HCT116 (cell line): ENCODE measurements at regions not wholly inside any gene's neighbourhood (a gene's known extent, or its start where the extent isn't known, plus 50 kb on each side); places are given as distances from the start of the nearest gene placed in this dataset.

ENCODE experiments used
- ATAC-seq: fragments of 200-7000 bp; cut with Tn5 transposase; 2 replicates; pipeline ENCODE4 v1.9.1; 2020; ENCODE audit warnings: mild to moderate bottlenecking, moderate library complexity
- BruUV-seq: library from RNA; stranded (reverse); fragments of 400-500 nt; replicated peaks from 2 replicates; lab custom pipeline; 2021; lab: Mats Ljungman, UMichigan
- CTCF ChIA-PET: fragments of 300-600 bp; sonication (Branson Sonifier 250); formaldehyde crosslinking; loops from one replicate; lab custom pipeline; 2021; ENCODE audit warnings: antibody characterized with exemption; lab: Charles Lee
- POLR2A ChIA-PET: fragments of 300-600, 350-600 bp; sonication (Branson Sonifier 250); formaldehyde crosslinking; loops from one replicate; lab custom pipeline; 2021; ENCODE audit warnings: antibody characterized with exemption; lab: Charles Lee
- RAD21 ChIA-PET, 2 experiments: fragments of 300-600 bp; sonication (Branson Sonifier 250); formaldehyde crosslinking; loops; one replicate each; lab custom pipeline; 2023; ENCODE audit warnings: low total read pairs in 2 of 2; ENCODE audit not compliant: uncharacterized antibody in 2 of 2, unreplicated experiment in 2 of 2, low non-redundant PET in 1 of 2; lab: Charles Lee
- DNase-seq: peaks from one replicate; pipeline ENCODE4 v3.0.0-alpha.2; 2010; ENCODE audit warnings: low read depth, low spot score
- H2AFZ ChIP-seq: fragments of 200-600 bp; shearing (Covaris generic), sonication (generic); 2 replicates; pipeline ENCODE4 v1.6.1; 2017; ENCODE audit warnings: low read depth, mixed run types, mixed read lengths, antibody characterized with exemption, low read length; ENCODE audit not compliant: poor library complexity, severe bottlenecking
- H3K27ac ChIP-seq: 2 replicates; pipeline ENCODE4 v1.5.1; 2012; ENCODE audit warnings: low read depth, low read length
- H3K27me3 ChIP-seq: fragments of 200-600 bp; sonication (generic); 2 replicates; pipeline ENCODE4 v1.6.1; 2016; ENCODE audit warnings: mixed run types, low read length, mixed read lengths; ENCODE audit not compliant: insufficient read depth
- H3K36me3 ChIP-seq, 2 experiments: fragments of 200-500 bp in 1 of 2; fragments of 200-600 bp in 1 of 2; sonication (Bioruptor generic) in 1 of 2; sonication (generic) in 1 of 2; 2 replicates each; pipeline versions ENCODE4 v1.5.1 to v1.6.1; 2014 to 2016; ENCODE audit warnings: low read length in 2 of 2, inconsistent platforms in 1 of 2, mixed read lengths in 1 of 2, mixed run types in 1 of 2; ENCODE audit not compliant: insufficient read depth in 2 of 2, control insufficient read depth in 1 of 2
- H3K4me1 ChIP-seq, 2 experiments: fragments of 200-600 bp in 1 of 2; sonication (generic) in 1 of 2; 2 replicates each; pipeline versions ENCODE4 v1.5.1 to v1.6.1; 2012 to 2017; ENCODE audit warnings: low read length in 2 of 2, inconsistent platforms in 1 of 2, mild to moderate bottlenecking in 1 of 2, mixed read lengths in 1 of 2, mixed run types in 1 of 2, moderate library complexity in 1 of 2; ENCODE audit not compliant: insufficient read depth in 2 of 2, control insufficient read depth in 1 of 2
- H3K4me2 ChIP-seq: fragments of 200-600 bp; sonication (generic); 2 replicates; pipeline ENCODE4 v1.6.1; 2017; ENCODE audit warnings: mixed run types, low read length, mixed read lengths
- H3K4me3 ChIP-seq, 2 experiments: fragments of 200-600 bp in 1 of 2; sonication (generic) in 1 of 2; replicated peaks in 1 of 2; 2 replicates each; pipeline ENCODE4 v1.5.1; 2011 to 2016; ENCODE audit warnings: low read length in 2 of 2, control low read depth in 1 of 2, low read depth in 1 of 2, mild to moderate bottlenecking in 1 of 2, mixed read lengths in 1 of 2, mixed run types in 1 of 2
- H3K79me2 ChIP-seq: fragments of 200-600 bp; sonication (generic); 2 replicates; pipeline ENCODE4 v1.6.1; 2017; ENCODE audit warnings: mild to moderate bottlenecking, mixed run types, low read length, moderate library complexity, mixed read lengths; ENCODE audit not compliant: insufficient read depth
- H3K9ac ChIP-seq: fragments of 200-600 bp; sonication (generic); 2 replicates; pipeline ENCODE4 v1.6.1; 2016; ENCODE audit warnings: low read length, mixed read lengths
- H3K9me2 ChIP-seq: fragments of 200-600 bp; sonication (generic), shearing (Covaris generic); 2 replicates; pipeline ENCODE4 v1.6.1; 2017; ENCODE audit warnings: mixed run types, mild to moderate bottlenecking, moderate library complexity; ENCODE audit not compliant: insufficient read depth
- H3K9me3 ChIP-seq, 2 experiments: fragments of 200-500 bp in 1 of 2; fragments of 200-600 bp in 1 of 2; sonication (Bioruptor generic) in 1 of 2; sonication (generic) in 1 of 2; 2 replicates each; pipeline ENCODE4 v1.6.1; 2014 to 2017; ENCODE audit warnings: low read length in 2 of 2, mixed read lengths in 2 of 2, inconsistent platforms in 1 of 2, low read depth in 1 of 2, mild to moderate bottlenecking in 1 of 2, mixed run types in 1 of 2, moderate library complexity in 1 of 2; ENCODE audit not compliant: control insufficient read depth in 1 of 2, insufficient read depth in 1 of 2
- H4K20me1 ChIP-seq: fragments of 200-600 bp; sonication (generic), shearing (Covaris generic); 2 replicates; pipeline ENCODE4 v1.6.1; 2017; ENCODE audit warnings: mixed run types, mild to moderate bottlenecking, moderate library complexity; ENCODE audit not compliant: insufficient read depth
- CBX3 ChIP-seq: IDR thresholded peaks from 2 replicates; pipeline ENCODE4 v1.6.1; 2012; ENCODE audit warnings: low read depth
- EGR1 ChIP-seq: IDR thresholded peaks from 2 replicates; pipeline ENCODE4 v1.6.1; 2012; ENCODE audit warnings: low read depth
- EZH2 ChIP-seq: fragments of 200-600 bp; sonication (generic); IDR thresholded peaks from 2 replicates; pipeline ENCODE4 v1.6.1; 2017; ENCODE audit warnings: antibody characterized with exemption, mixed run types
- FOSL1 ChIP-seq: IDR thresholded peaks from 2 replicates; pipeline ENCODE4 v1.6.1; 2012; ENCODE audit warnings: low read depth
- JUND ChIP-seq: IDR thresholded peaks from 2 replicates; pipeline ENCODE4 v1.6.1; 2012
- POLR2AphosphoS5 ChIP-seq: IDR thresholded peaks from 2 replicates; pipeline ENCODE4 v1.6.1; 2011; ENCODE audit warnings: mild to moderate bottlenecking, low read depth, low read length, moderate library complexity
- RAD21 ChIP-seq: IDR thresholded peaks from 2 replicates; pipeline ENCODE4 v1.6.1; 2012; ENCODE audit warnings: low read depth, mild to moderate bottlenecking
- SRF ChIP-seq: IDR thresholded peaks from 2 replicates; pipeline ENCODE4 v1.6.1; 2012; ENCODE audit warnings: low read depth
- ZFX ChIP-seq: fragments of 450-650 bp; IDR thresholded peaks from 2 replicates; pipeline ENCODE4 v1.6.1; 2017
- intact Hi-C: fragments of 100-400 bp; cut with micrococcal nuclease; formaldehyde crosslinking; loops from 2 replicates; pipeline ENCODE4 v1.10.0; 2022
- TF ChIP-seq, protein P1 (sequence below): IDR thresholded peaks from 2 replicates; pipeline ENCODE4 v1.6.1; 2012
- TF ChIP-seq, protein P2 (sequence below): IDR thresholded peaks from 2 replicates; pipeline ENCODE4 v1.6.1; 2012; ENCODE audit warnings: low read depth
- TF ChIP-seq, protein P3 (sequence below): IDR thresholded peaks from 2 replicates; pipeline ENCODE4 v1.6.1; 2012

DNA sequence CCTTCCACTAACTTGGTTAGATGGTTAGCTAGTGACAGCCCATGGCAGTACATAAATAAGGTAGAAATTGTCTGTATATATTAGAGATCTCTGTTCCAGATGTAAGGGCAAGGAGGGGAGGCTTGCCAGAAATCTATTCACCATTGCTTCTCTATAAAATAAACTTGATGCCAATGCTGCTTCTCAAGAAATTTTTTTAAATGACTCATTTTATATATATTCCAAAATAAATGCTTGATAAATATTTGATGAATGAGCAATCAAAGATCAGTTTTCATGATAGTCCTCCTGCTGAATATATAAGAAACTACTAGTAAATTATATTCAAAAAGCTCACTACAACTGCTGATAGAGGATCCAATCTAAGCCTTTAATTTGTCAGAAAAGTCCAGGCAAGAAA, 710.6 kb upstream of the CCDC179 start:
- no peak overlapping the region for H3K4me3 ChIP-seq
- no peaks in the 10 kb centered on the region for H3K79me2 ChIP-seq
- H3K9me3 ChIP-seq = peaks cover 9 to 24% of the 10 kb centered on the region in 2 experiments
- ChIA-PET POLR2A (no interaction called here), RAD21 (no interaction called here), CTCF (no interaction called here)
- H3K9ac ChIP-seq = no peak overlapping the region
- no peaks in the 10 kb centered on the region for H3K4me1 ChIP-seq
- H3K4me2 ChIP-seq = no peak overlapping the region
- ATAC-seq (no peak), DNase-seq (no peak)
- no peak for TF ChIP-seq SRF
- TF ChIP-seq, protein P1, sequence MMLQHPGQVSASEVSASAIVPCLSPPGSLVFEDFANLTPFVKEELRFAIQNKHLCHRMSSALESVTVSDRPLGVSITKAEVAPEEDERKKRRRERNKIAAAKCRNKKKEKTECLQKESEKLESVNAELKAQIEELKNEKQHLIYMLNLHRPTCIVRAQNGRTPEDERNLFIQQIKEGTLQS = no peak
- TF ChIP-seq JUND = no peak
- TF ChIP-seq, protein P2, sequence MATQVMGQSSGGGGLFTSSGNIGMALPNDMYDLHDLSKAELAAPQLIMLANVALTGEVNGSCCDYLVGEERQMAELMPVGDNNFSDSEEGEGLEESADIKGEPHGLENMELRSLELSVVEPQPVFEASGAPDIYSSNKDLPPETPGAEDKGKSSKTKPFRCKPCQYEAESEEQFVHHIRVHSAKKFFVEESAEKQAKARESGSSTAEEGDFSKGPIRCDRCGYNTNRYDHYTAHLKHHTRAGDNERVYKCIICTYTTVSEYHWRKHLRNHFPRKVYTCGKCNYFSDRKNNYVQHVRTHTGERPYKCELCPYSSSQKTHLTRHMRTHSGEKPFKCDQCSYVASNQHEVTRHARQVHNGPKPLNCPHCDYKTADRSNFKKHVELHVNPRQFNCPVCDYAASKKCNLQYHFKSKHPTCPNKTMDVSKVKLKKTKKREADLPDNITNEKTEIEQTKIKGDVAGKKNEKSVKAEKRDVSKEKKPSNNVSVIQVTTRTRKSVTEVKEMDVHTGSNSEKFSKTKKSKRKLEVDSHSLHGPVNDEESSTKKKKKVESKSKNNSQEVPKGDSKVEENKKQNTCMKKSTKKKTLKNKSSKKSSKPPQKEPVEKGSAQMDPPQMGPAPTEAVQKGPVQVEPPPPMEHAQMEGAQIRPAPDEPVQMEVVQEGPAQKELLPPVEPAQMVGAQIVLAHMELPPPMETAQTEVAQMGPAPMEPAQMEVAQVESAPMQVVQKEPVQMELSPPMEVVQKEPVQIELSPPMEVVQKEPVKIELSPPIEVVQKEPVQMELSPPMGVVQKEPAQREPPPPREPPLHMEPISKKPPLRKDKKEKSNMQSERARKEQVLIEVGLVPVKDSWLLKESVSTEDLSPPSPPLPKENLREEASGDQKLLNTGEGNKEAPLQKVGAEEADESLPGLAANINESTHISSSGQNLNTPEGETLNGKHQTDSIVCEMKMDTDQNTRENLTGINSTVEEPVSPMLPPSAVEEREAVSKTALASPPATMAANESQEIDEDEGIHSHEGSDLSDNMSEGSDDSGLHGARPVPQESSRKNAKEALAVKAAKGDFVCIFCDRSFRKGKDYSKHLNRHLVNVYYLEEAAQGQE = no peak
- no TSS peak for BruUV-seq
- no peaks in the 10 kb centered on the region for H3K27me3 ChIP-seq
- H3K27ac ChIP-seq = no peak overlapping the region
- H3K9me2 ChIP-seq = no peaks in the 10 kb centered on the region
- no peaks in the 10 kb centered on the region for H3K36me3 ChIP-seq
- intact Hi-C loops = no loop called here
- H2AFZ ChIP-seq = no peak overlapping the region
- H4K20me1 ChIP-seq = no peaks in the 10 kb centered on the region

DNA sequence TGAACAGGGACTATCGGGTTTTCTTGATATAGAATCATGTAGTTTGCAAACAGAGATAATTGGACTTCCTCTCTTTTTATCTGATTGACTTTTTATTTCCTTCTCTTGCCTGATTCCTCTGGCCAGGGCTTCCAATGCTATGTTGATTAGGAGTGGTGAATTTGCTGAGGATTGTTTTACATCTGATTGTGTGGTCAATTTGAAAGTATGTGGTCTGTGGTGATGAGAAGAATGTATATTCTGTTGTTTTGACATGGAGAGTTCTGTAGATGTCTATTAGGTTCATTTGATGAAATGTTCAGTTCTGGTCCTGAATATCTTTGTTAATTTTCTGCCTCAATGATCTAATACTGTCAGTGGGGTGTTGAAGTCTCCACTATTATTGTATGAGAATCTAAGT, 713.2 kb upstream of the CCDC179 start:
- DNase-seq = no peak
- ChIA-PET CTCF (no interaction called here), POLR2A (no interaction called here)
- no peak overlapping the region for H3K27ac ChIP-seq
- H3K9me3 ChIP-seq = peaks cover 0 to 23% of the 10 kb centered on the region in 2 experiments
- no peaks in the 10 kb centered on the region for H4K20me1 ChIP-seq
- no peaks in the 10 kb centered on the region for H3K36me3 ChIP-seq
- no peaks in the 10 kb centered on the region for H3K9me2 ChIP-seq
- no peaks in the 10 kb centered on the region for H3K4me1 ChIP-seq
- H3K4me2 ChIP-seq = no peak overlapping the region
- no peaks in the 10 kb centered on the region for H3K79me2 ChIP-seq
- no peak overlapping the region for H3K4me3 ChIP-seq
- TF ChIP-seq POLR2AphosphoS5 (no peak), EZH2 (no peak), FOSL1 (no peak), EGR1 (no peak), CBX3 (no peak), RAD21 (no peak), ZFX (no peak)
- TF ChIP-seq, protein P3, sequence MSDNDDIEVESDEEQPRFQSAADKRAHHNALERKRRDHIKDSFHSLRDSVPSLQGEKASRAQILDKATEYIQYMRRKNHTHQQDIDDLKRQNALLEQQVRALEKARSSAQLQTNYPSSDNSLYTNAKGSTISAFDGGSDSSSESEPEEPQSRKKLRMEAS = no peak
- TF ChIP-seq, all 23 proteins: peak for 0
- ATAC-seq = no peak
- H3K27me3 ChIP-seq = no peaks in the 10 kb centered on the region
- H3K9ac ChIP-seq = no peak overlapping the region
- intact Hi-C loops = no loop called here
- no peak overlapping the region for H2AFZ ChIP-seq
- BruUV-seq = no TSS peak
- RAD21 ChIA-PET = no interaction called here
